ENCODE measurements at regions not wholly inside any gene's neighbourhood (a gene's known extent, or its start where the extent isn't known, plus 50 kb on each side); places are given as distances from the start of the nearest gene placed in this dataset.

DNA sequence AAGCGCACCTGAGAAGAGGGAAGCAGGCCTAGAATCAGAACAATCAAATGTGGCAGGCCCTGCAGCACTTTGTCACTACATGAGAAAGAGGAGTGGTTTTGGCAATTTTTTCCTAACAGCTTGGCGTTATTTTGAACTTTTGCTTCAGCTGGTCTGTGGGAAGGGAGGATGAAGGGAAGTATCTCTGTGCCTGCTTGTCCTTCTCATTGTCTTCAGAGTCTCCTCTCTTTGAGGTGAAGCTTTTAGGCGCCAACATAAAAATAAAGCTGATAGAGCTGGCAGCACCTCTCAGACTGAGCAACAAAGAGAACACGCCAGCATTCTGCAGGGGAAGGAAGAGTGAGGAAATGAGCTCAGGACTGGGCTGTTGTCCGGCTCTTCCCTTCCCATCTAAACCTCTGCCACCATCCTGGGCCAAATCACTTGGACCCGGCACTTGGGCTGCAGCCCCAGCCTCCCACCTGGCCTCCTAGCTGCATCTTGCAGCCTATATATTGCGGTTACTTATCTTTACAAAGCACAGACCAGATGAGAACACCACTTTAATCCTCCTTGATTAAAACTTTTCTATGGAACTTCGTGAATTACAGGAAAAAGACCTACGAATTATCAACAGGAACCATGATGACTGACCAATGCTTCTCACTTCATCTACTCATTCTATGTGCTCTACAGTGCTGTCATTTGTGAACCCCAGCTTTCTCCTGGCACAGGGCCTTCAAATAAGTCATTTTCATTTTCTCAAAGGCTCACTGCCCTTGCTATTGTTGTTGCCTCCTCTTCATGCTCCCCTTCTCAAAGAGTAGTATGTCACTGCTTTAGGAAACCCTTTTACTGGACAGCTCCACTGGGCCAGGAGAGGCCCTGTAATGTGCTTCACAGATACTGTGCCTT, 476.4 kb upstream of the HS3ST1 start:
- H3K9me3 ChIP-seq (ENCODE audit: insufficient read depth in 2 of 2, low read depth in 1 of 2, low read length in 1 of 2): no peaks in the 10 kb centered on the region
- no peaks in the 10 kb centered on the region for H3K79me1 ChIP-seq (ENCODE audit: low read depth, low read length)
- no peaks in the 10 kb centered on the region for H4K20me1 ChIP-seq (replicated peaks in 1 of 2; ENCODE audit: control insufficient read depth in 1 of 2, insufficient read depth in 2 of 2, low read length in 2 of 2)
- peaks cover 0 to 4% (median 2%) of the 10 kb centered on the region in 4 experiments; a peak in 3 of 7 replicates for H3K4me1 ChIP-seq (replicated peaks in 1 of 4; ENCODE audit: control insufficient read depth in 3 of 4, insufficient read depth in 4 of 4, low read length in 3 of 4)
- ChIA-PET POLR2A (ENCODE audit: partially characterized antibody) (no interaction called here), CTCF (ENCODE audit: partially characterized antibody) (interaction anchor here (0.8 to 1.0 kb wide), 3 partner anchors 37 to 48 kb away, joined by 3 read pairs; no protein-coding TSS in a partner anchor)
- H4K91ac ChIP-seq (replicated peaks; ENCODE audit: insufficient read length, low read length): no peak overlapping the region
- H3K14ac ChIP-seq (ENCODE audit: insufficient read length): no peak overlapping the region
- no peak overlapping the region for H3K4me2 ChIP-seq (ENCODE audit: insufficient read depth in 1 of 2, low read depth in 2 of 2, low read length in 2 of 2)
- no peak overlapping the region for H3K4ac ChIP-seq (replicated peaks; ENCODE audit: insufficient read length, low read depth, low read length)
- H2BK12ac ChIP-seq (ENCODE audit: low read depth, low read length): no peak overlapping the region
- no peak overlapping the region for H3K56ac ChIP-seq (replicated peaks; ENCODE audit: insufficient read length, low read depth, low read length)
- no peaks in the 10 kb centered on the region for H3K23me2 ChIP-seq (ENCODE audit: low read depth, low read length)
- H3K36me3 ChIP-seq (ENCODE audit: control insufficient read depth in 2 of 4, insufficient read depth in 4 of 4, low read length in 3 of 4): no peaks in the 10 kb centered on the region
- TF ChIP-seq EZH2 (IDR thresholded peaks at IDR 0.05; ENCODE audit: low read depth, low read length, severe bottlenecking): no peak
- DNase-seq (ENCODE audit: low read depth in 1 of 2, low spot score in 2 of 2) (no peak), FAIRE-seq (no peak)
- H2BK20ac ChIP-seq (ENCODE audit: low read length): no peak overlapping the region
- no peak overlapping the region for H3K9ac ChIP-seq (replicated peaks in 1 of 4; ENCODE audit: extremely low read depth in 1 of 4, low read depth in 3 of 4, low read length in 3 of 4)
- no peak overlapping the region for H3K18ac ChIP-seq (ENCODE audit: extremely low read depth, low read length)
- no peaks in the 10 kb centered on the region for H3K79me2 ChIP-seq (ENCODE audit: control insufficient read depth in 1 of 2, insufficient read depth in 2 of 2, low read length in 2 of 2)
- 87% methylated on average over 9 of the region's 9 CpGs; no CpG with 5 or more reads in 1 of the 2 experiments for WGBS, 2 experiments (ENCODE audit: extremely low coverage in 1 of 2, insufficient coverage in 1 of 2, insufficient read length in 1 of 2, insufficient replicate concordance in 2 of 2, low coverage in 1 of 2, low lambda C conversion rate in 2 of 2, missing lambda C conversion rate in 1 of 2)
- no peak overlapping the region for H3K23ac ChIP-seq (ENCODE audit: insufficient read length)
- H2AFZ ChIP-seq (ENCODE audit: low read length): no peak overlapping the region
- H2BK120ac ChIP-seq (replicated peaks; ENCODE audit: low read depth, low read length): no peak overlapping the region
- H2AK5ac ChIP-seq (ENCODE audit: low read depth, low read length): no peak overlapping the region
- H3K4me3 ChIP-seq (ENCODE audit: extremely low read depth in 1 of 4, insufficient read depth in 2 of 4, low read depth in 3 of 4, low read length in 4 of 4): no peak overlapping the region
- H4K5ac ChIP-seq (ENCODE audit: insufficient read length, low read depth, low read length): no peak overlapping the region
- no peak overlapping the region for H2BK5ac ChIP-seq (ENCODE audit: low read depth, low read length)
- H3K27me3 ChIP-seq (replicated peaks in 1 of 4; ENCODE audit: control insufficient read depth in 3 of 4, extremely low read depth in 1 of 4, insufficient read depth in 3 of 4, low read length in 3 of 4): no peaks in the 10 kb centered on the region
- H3K27ac ChIP-seq (ENCODE audit: low read depth, low read length): no peak overlapping the region
- no peak overlapping the region for H4K8ac ChIP-seq (ENCODE audit: extremely low read depth, insufficient read depth, low read length)
- no peak overlapping the region for H2BK15ac ChIP-seq (ENCODE audit: low read length)
